HG03460 (cell line): ENCODE measurements at regions not wholly inside any gene's neighbourhood (a gene's known extent, or its start where the extent isn't known, plus 50 kb on each side); places are given as distances from the start of the nearest gene placed in this dataset.
"Not testable (repeated sequence)": the region's sequence is repeated elsewhere in the genome, so short reads cannot be mapped to it uniquely, and the experiment has no call there.

Experiments used
- ATAC-seq: cut with Tn5 transposase; IDR thresholded peaks from one replicate; pipeline ENCODE4 v1.9.1; 2021; ENCODE audit not compliant: unreplicated experiment

GRCh38 chr5:163569284-163569683 lies 63.9 kb downstream of the MAT2B start:
- ATAC-seq, result no peak

GRCh38 chr5:163571744-163572143 lies 66.3 kb downstream of the MAT2B start:
- ATAC-seq, result no peak

- no peak for ATAC-seq
These were observed 69.3 kb downstream of the MAT2B start for GRCh38 chr5:163574472-163575440.

GRCh38 chr5:163578652-163579051 lies 73.2 kb downstream of the MAT2B start:
- ATAC-seq, result no peak

GRCh38 chr5:163579729-163580128 lies 74.3 kb downstream of the MAT2B start:
- ATAC-seq, result no peak

- no peak for ATAC-seq
These were observed 75.1 kb downstream of the MAT2B start for GRCh38 chr5:163580516-163580915.

- ATAC-seq, result not testable (repeated sequence)
These were observed 78.2 kb downstream of the MAT2B start for GRCh38 chr5:163583491-163584153.

GRCh38 chr5:163585206-163585605 lies 79.8 kb downstream of the MAT2B start:
- ATAC-seq, result no peak

GRCh38 chr5:163586531-163586956 lies 81.1 kb downstream of the MAT2B start:
- no peak for ATAC-seq

- no peak for ATAC-seq
These were observed 89.5 kb downstream of the MAT2B start for GRCh38 chr5:163594951-163595350.

- ATAC-seq, result no peak
These were observed 90.7 kb downstream of the MAT2B start for GRCh38 chr5:163595932-163596607.

- ATAC-seq, result no peak
These were observed 91.3 kb downstream of the MAT2B start for GRCh38 chr5:163596608-163597315.

GRCh38 chr5:163604013-163604412 lies 98.6 kb downstream of the MAT2B start:
- no peak for ATAC-seq

- no peak for ATAC-seq
These were observed 101.8 kb downstream of the MAT2B start for GRCh38 chr5:163607256-163607655.

GRCh38 chr5:163608621-163609020 lies 103.2 kb downstream of the MAT2B start:
- no peak for ATAC-seq

GRCh38 chr5:163609910-163610309 lies 104.5 kb downstream of the MAT2B start:
- ATAC-seq, result no peak

- no peak for ATAC-seq
These were observed 107.1 kb downstream of the MAT2B start for GRCh38 chr5:163612358-163613149.

GRCh38 chr5:163613150-163613442 lies 107.7 kb downstream of the MAT2B start:
- no peak for ATAC-seq

GRCh38 chr5:163614787-163615186 lies 109.4 kb downstream of the MAT2B start:
- ATAC-seq, result no peak

- no peak for ATAC-seq
These were observed 114.0 kb downstream of the MAT2B start for GRCh38 chr5:163619273-163619934.
